HG02884 (cell line): ENCODE measurements at regions not wholly inside any gene's neighbourhood (a gene's known extent, or its start where the extent isn't known, plus 50 kb on each side); places are given as distances from the start of the nearest gene placed in this dataset.
"Not testable (repeated sequence)": the region's sequence is repeated elsewhere in the genome, so short reads cannot be mapped to it uniquely, and the experiment has no call there.

Source experiments
- ATAC-seq: cut with Tn5 transposase; IDR thresholded peaks from one replicate; pipeline ENCODE4 v1.9.1; 2021; ENCODE audit warnings: mild to moderate bottlenecking, moderate library complexity; ENCODE audit not compliant: unreplicated experiment

DNA sequence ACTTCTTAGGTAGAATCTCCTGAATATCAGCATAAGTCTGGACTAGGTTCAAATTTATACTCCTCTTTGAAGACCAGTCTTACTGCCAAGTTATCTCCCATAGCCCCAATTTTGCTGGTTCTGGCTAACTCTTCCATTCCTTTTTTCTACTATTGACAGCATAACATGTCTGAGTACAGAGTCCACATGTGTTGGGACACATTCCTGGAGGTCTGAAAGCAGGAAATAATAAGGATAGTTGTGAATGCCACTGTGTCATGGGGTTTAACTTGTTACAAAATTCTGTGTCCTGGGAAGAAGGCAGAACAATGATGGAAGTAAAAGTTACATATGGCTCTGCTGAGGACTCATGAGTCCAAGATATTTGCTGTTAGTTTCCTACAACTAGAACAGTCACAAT is 57.4 kb upstream of the ZBTB20 start:
- no peak for ATAC-seq

DNA sequence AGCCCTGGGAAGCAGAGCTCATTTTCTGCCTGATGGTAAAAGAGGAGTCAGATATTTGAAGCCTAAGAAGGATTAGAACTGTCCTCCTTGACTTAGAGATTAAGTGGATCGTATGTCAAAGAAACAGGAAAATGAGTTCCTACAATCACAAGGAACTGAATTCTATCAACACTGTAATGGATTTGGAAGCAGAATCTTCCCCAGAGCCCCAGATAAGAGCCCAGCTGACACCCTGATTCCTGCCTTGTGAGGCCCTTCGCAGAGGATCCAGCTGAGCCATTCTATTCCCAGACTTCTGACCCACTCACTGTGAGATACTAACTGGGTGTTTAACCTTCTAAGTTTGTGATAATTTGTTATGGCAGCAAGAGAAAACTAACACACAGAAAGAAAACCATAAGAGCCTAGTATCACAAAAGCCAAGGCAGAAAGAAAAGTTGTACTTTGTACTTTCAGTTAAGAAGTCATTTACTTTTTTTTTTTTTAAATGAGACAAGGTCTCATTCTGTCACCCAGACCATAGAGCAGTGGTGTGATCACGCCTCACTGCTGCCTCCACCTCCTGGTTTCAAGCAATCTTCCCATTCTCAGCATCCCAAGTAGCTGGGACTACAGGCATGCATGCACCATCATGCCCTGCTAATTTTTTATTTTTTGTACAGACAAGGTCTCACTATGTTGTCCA is 61.1 kb upstream of the ZBTB20 start:
- no peak for ATAC-seq

DNA sequence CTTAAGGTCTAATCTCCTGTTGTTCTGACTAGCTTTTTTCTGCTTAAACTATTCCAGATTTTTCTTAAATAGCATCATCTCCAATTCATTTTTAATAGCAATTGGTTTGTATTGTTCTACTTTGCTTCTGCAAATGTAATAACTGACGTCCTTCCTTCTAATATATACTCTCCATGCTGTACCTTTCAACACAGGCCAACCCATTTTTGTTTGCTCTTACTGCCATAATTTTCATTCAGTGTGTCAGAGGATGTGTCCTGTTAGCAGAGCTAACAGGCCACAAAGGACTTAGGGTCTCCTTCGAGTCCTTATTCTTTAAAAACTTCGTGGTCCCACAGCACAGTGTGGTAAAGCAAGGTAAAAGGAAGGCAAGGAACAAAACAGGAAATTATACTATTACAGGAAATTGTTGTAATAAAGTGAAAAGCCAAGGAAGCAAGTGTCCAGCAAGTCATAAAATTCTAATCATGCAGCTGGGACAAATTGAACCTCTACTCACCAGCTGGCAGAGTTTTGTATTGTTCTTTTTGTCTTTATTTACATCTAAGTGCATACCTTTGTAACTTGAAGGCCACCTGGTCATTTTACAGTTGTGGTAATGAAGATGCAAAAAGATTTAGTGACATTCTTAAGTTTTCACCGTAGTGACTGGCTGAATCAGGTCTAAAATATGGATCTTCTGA is 64.9 kb upstream of the ZBTB20 start:
- ATAC-seq: no peak

DNA sequence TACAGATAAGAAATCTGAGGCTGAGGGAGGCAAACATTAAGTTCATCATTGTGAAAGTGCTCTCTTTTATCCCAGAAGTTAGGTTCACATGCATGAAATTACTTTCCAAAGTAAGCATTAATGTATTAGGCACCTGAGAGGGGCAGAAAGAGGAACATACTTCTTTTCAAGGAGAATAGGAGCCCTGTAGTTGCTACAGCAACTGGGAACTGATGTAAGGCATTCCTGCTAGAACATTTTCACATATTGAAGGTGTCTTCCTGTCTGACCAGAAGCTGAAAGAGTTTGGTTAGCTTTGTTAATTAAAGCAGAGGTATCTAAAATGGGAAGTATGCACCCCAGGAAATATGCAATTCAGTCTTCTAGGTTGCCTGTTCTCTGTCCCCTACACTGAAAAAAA is 65.5 kb upstream of the ZBTB20 start:
- no peak for ATAC-seq

DNA sequence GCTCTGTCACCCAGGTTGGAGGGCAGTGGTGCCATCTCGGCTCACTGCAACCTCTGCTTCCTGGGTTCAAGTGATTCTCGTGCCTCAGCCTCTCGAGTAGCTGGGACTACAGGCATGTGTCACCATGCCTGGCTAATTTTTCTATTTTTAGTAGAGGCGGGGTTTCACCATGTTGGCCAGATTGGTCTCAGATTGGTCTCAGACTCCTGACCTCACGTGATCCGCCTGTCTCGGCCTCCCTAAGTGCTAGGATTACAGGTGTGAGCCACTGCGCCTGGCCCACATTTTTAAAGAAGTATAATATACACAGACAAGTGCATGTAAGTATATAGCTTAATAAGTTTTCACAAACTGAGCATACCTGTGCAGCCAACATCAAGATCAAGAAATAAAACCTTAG is 66.0 kb upstream of the ZBTB20 start:
- not testable (repeated sequence) for ATAC-seq

DNA sequence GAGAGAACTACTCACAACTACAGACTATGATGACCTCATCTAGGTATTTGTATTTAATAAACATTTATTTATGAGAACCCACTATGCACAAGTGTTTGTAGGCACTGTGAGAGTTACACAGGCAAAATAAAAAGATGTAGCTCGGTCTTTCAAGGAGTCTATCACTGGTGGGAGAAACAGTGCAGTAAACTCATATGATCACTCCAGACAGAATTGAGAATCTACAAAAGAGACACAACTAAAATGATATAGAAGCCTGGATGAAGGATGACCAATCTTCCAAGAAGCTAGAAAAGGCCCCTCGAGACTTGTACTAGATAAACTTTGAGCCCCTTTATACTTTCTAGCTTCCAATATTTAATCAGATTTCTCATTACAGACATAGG is 70.2 kb upstream of the ZBTB20 start:
- no peak for ATAC-seq

DNA sequence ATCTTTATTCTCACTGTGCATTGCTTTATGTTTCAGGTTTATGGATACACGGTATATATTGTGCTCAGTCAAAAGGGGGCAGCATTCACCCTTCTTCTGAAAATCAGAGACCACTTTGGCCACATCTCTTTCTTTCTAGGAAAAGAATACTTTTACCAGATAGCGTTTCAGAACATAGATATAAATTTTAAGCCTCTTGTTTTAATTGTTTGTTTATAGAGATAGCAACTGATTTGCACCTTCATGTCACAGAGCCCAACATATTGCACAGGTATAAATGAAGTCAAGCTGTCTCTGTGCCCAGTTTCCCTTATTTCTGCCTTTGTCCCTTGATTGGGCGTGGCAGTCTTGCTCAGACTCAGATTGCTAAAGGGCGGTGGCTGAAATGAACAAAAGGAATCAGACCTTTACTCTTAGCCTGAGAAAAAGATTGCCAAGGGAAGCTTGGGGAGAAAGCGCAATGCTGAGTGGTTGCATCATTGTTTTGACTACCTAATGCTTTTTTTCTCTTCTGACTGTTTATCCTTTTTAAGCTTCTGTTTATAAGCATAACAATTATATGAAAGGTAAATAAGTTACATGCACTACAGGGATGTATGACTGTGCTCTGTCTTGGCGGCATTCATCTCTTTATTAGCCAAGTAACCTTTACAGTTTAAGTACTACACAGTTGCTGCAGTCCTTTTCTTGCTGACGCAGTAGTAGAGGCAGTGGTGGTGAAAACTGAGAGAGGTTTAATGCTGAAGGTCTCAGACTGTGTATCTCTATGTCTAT is 70.8 kb upstream of the ZBTB20 start:
- no peak for ATAC-seq

DNA sequence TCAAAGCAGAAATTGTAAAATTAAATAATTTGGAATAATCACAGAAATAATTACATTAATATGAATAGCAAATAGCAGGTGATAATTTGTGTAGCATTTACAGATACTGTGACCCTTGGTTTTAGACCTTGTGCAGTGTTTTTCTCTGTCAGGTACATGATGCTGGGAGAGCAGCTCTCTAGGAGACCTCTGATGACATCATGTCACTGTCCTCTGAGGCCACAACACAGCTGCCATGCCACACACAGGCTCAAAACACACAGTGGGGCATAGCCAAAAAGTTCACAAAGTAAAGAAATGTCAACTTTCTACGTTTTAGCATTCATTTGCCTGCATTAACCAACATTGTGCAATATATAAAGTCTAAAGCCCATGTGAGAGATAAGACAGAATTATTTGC is 71.8 kb upstream of the ZBTB20 start:
- ATAC-seq: no peak

DNA sequence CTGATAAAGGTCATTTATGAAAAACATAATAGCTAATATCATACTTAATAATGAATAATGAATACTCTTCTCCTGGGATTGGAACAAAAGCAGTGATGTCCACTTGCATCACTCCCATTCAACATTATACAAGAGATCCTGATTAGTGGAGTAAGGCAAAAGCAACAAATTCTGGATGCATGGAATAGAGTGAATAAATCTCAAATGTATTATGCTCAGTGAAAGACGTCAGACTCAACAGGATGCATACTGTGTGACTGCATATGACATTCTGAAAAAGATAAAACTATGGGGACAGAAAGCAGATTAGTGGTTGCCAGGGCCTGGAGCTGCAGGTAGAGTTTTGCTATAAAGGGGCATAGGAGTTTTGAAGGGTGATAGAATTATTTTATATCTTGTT is 77.6 kb upstream of the ZBTB20 start:
- no peak for ATAC-seq

DNA sequence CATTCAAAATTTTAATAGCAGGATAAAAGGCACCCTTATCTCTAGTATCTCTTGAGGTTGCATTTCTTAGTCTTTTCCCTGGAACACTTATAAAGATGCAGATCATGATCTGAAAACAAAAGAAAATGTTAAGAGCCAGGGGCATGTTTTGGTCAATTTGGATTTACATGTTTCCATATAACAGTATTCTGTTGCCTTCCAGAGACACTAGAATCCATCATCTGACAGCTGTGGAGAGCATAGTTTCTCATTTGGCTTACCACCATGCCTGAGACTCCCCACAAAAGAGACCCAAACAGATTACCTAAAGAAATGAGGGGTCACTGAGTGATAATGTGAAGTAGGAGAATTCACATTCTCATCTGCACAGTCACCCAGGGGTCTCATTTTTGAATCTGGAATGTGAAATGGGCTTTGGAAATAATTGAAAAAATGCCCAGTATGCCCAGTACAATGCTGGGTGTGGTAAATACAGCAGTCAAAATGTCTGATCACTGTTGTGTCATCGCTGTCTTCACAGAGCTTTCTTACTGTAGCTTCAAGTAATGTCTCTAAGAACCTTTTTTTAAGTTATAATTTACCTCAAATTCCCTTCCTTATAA is 79.9 kb upstream of the ZBTB20 start:
- ATAC-seq: no peak

DNA sequence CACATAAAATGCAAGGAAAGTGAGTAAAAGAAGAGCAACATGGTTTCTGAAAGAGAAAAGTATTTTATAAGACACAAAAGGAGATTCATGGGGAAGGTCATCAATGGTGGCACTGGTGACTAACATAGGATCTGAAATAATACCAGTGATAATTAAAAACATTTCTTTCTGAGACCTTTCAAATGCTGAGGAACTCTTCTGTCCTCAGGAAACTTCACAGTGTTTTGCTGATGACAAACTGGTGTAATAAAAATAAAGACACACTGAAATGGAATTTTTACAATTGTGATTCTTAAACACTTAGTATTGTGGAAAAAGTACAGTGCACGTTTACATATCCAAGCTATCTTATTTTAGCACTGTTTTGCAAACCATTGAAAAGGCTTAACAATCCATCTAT is 80.4 kb upstream of the ZBTB20 start:
- no peak for ATAC-seq

DNA sequence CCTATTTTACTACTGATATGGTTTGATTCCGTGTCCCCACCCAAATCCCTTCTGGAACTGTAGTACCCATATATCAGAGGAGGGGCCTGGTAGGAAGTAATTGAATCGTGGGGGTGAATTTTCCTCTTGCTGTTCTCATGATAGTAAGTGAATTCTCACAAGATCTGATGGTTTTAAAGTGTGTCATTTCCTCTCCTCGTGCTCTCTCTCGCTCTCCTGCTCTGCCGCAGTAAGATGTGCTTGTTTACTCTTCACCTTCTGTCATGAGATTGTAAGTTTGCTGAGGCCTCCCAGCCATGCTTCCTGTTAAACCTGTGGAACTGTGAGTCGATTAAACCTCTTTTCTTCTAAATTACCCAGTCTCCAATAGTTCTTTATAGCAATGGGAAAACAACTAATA is 81.2 kb upstream of the ZBTB20 start:
- ATAC-seq: no peak

DNA sequence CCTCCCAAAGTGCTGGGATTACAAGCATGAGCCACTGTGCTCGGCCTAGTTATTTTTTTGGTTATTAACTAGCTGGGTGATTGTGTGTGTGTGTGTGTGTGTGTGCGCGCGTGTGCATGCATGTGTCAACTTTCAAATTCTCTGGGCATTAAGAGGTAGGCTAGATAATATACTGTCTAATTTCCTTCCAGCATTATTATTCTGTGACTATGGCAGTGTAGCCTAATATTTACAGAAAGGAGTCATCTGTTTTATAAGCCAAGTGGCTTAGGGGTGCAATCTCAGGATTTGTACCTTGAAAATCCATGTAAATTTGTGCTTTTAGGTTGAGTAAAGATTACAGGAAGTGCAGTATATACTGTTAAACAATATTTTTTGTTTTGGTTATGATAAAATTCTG is 85.1 kb upstream of the ZBTB20 start:
- ATAC-seq: no peak

DNA sequence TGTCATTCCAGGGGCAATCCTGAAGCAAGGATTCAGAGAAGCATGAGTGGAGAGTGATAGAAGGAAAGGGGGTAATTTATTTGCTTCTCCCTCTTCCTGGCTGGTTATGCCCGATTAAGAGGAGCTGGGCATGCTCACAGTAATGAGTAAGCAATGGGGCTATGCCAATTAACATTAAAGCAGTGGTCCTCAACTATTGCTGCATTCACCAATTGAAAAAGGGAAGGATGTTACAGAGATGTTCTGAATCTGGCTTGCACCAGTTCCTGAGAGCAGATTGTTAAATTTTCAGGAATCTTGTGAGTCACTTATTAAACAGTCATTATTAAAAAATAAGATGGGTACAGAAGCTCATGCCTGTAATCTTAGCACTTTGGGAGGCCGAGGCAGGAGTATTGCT is 85.9 kb upstream of the ZBTB20 start:
- ATAC-seq: no peak

DNA sequence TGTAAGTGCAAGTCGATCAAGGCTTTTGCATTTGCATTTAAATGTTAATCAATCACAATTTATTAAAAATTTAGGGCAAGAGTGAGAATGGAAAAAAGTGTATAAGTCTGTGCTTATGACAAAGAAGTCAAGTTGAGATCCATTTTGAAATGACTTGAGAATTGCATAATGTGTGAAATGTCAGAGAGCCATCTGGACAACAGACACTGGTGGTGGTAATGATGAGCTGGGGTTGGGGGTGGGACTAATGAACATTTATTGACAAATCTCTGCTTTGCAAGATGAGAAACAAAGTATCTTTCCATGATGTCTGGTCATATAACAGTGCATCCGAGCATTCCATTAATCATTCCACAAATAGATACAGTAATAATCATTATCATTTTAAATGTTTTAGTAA is 89.4 kb upstream of the ZBTB20 start:
- no peak for ATAC-seq

DNA sequence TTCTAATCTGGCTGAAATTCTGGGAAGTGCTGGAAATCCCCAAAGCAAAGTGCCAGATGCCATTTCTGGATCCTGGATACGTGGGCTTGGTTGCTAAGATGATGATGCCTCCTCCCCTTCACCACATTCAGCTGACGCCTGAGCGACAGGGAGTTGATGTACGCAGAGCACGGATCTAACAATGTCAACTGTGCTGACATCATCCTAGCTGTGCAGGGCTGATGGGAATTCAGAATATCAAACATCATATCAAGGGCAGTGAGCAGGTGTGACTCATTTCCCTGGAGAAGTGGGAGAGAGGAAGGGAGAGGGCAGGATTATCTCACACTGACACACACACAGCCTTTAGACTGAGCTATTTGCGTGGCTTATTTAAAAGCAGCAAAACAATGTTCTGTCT is 92.6 kb upstream of the ZBTB20 start:
- ATAC-seq: no peak

DNA sequence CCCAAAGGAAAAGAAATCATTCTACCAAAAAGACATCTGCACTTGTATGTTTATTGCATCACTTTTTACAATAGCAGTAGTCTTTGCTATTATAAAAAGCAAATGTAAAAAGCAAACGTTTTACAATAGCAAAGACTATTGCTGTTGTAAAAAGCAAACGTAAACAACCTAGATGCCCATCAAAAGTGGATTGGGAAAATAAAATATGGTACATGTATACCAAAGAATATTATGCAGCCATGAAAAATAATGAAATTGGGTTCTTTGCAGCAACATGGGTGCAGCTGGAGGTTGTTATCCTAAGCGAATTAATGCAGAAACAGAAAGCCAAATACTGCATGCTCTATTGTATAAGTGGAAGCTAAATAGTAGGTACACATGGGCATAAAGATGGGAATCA is 97.3 kb upstream of the ZBTB20 start:
- ATAC-seq: no peak

DNA sequence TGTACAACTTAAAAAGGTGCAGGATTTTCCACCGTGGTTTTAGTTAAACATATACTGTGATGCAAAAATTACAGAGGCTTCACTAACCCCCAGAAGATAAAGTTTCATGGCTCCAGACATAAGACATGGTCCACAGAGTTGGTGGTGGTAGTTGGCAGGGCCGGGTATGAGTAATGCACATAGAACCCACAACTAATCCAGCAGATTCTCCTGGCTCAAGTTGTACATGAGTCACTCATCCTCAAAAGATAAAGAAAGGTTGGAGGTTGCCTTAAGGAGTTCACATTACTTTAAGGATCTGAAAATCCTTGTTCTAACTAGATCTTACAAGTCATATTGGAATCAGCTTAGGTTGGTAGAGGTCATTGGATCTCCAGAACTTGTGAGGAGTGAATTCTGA is 98.3 kb upstream of the ZBTB20 start:
- ATAC-seq: no peak

DNA sequence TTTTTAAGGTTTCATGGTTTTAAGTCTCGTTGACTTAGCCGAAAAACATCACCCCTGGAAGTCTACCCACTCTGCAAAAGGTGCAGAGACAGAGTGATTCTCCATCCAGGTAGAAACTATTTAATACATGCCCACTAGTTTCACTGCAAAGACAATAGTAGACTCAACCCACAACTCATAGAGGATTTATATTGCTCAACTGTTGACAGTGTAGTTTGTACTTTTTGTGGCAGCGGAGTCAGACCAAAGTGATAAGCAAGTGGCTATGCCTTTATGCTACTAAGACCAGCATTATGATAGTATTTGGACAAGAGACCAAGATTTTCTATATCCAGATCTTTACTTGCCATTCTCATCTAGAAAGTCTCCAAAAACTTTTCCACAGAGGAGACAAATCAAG is 98.8 kb upstream of the ZBTB20 start:
- no peak for ATAC-seq

DNA sequence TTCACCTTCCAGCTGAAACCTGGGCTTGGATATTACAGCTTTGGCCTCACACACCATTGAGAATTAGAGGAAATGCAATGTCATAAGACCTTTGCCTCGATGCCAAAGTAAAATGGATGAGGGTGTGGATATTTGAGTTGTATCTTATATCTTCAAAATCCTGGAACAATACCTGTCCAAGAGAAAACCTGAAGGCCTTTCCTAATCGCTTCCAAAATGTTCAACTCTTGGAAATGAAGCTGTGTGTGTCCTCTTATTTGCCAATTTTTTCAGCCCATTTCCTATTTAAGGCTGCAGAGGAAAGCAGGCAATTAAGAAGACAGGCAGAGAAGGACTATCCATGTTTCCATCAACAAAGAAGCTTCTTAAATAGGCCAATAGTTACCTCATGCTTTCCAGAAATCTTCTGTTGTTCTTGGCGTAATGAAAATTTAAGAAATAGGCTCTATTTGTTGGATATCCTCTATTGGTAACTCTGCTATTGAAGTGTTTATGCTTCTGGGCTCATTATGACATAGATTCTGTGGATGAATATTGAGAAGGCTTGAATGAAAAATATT is 99.5 kb upstream of the ZBTB20 start:
- no peak for ATAC-seq

DNA sequence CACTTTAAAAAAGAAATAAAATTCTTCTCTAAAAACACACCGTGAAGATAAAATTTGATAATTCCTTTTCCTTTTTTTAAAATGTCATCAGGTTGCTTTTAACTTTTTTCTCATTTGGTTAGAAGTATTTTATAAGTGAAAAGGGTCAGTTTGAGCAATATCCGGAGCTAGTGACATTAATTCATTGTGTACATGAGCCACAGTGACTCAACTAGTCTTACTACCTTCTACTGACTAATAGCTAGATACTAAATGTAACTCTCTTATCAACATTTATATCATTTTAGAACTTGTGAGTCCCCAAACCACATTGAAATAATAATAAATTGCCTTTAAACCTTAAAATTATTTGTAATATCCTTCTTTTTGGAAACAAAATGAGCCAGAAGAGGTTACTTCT is 101.2 kb upstream of the ZBTB20 start:
- ATAC-seq: no peak

DNA sequence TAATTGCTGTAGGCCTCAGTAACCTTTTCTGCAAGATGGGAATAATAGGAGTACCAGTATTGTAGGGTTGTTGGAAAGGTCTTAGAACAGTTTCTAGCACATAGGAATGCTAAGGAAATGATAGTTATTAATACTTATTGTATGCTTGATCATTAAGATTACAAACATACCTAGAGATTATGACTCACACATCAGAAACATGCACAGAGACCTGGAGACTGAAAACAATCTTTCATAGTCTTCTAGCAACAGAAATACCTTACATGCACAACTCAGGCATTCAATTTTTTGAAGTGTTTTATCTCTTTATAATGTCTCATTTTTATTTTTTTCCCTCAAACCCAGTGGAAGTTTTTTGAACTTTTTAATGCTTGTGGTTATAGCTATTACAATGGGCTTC is 104.4 kb upstream of the ZBTB20 start:
- no peak for ATAC-seq
